ENCODE measurements at regions not wholly inside any gene's neighbourhood (a gene's known extent, or its start where the extent isn't known, plus 50 kb on each side); places are given as distances from the start of the nearest gene placed in this dataset.
"Not testable (repeated sequence)": the region's sequence is repeated elsewhere in the genome, so short reads cannot be mapped to it uniquely, and the experiment has no call there.

GRCh38 chr7:76716551-76716950 is 89.5 kb upstream of the POMZP3 start:
- DNase-seq (ENCODE audit: low spot score) = not testable (repeated sequence)

GRCh38 chr7:76712926-76713325 is 85.8 kb upstream of the POMZP3 start:
- not testable (repeated sequence) for DNase-seq (ENCODE audit: low spot score)

DNA sequence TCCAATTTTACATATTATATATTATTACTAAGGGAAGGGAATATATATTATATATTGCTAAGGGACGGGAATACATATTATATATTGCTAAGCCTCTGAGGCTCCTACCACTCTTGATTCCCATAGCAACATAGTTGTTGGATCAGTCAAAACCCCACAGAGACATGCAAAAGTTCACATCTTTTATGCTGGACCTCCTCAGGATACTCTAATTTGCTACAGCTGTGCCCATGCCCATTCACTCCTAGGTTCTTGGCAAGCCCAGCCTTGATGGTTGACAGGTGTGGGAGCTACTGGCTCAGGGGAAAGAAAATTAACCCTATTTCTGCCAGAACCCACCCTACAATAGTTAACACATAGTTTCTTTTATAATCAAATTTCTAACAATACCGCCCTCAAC is 84.6 kb upstream of the POMZP3 start:
- not testable (repeated sequence) for DNase-seq (ENCODE audit: low spot score)

GRCh38 chr7:76709703-76710102 is 82.6 kb upstream of the POMZP3 start:
- not testable (repeated sequence) for DNase-seq (ENCODE audit: low spot score)

GRCh38 chr7:76708446-76708845 is 81.4 kb upstream of the POMZP3 start:
- DNase-seq (ENCODE audit: low spot score) = not testable (repeated sequence)

DNA sequence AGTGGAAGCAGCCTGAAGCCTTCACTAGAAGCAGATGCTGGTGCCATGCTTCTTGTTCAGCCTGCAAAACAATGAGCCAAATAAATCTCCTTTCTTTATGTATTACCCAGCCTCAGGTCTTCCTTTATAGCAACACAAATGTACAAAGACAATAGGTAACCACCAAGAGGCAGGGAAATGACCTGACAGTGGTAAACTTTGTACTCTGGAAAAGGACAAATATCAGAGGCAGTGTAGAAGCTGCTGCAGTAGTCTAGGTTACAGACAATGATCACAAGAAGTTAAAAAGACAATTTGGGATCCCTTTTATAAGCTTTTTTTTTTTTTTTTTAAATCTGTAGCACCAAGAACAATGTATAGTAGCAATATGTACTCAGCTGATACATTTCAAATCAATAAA is 76.7 kb upstream of the POMZP3 start:
- DNase-seq (ENCODE audit: low spot score) = not testable (repeated sequence)

- DNase-seq (ENCODE audit: low spot score) = not testable (repeated sequence)
Measured at GRCh38 chr7:76686277-76686676, 59.2 kb upstream of the POMZP3 start.

DNA sequence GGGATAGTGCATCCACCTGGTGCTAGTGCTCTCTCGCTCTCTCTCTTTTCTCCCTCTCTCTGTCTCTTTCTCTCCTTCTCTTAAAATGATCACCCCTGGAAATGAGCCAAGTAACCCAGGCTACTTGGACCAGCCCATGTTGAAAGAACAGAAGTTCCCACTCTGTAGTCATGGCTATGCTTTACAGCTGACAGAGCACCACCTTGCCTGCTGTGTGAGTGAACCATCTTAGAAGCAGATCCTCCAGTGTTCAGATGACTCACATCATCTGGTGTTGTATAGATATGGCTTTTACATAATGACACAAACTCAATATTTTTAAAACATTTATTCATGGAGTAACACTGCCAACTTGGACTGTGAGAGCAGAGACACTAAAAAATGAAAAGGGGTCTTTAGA is 57.7 kb upstream of the POMZP3 start:
- DNase-seq (ENCODE audit: low spot score) = not testable (repeated sequence)

DNA sequence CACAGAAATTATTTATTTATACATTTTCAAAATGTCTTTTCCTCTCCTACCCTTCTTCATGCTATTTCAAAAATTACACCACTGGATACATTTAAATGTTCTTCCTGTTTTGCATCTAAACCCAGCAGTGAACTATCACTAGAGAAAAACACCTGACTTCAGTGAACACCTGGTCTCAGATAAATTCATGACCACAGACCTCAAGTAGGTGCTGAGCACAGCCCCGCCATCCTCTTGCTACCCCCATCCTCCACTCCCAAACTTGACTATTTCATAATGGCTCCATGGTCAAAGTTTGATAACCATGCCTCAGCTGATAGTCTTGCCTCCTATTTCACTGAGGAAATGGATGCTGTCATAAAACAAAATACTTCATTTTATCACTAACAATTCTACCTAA is 56.6 kb upstream of the POMZP3 start:
- not testable (repeated sequence) for DNase-seq (ENCODE audit: low spot score)

DNA sequence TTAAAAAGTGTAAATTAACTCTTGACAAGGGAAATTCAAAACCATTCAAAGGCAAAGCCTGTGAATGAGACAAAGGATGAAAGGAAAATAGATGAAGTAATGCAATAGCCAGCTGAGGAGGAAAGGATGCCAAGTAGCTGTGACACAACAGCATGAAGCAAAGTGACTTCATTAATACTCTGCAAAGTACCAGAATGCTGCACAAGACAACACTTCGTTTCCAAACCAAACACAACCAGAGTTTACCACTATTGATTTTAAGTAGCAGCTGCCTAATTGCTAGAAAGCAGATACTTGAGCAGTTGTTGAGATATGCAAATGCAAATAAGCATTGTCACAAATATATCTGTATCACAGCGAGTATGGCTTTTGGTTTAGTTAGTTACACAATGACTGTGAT is 54.7 kb upstream of the POMZP3 start:
- not testable (repeated sequence) for DNase-seq (ENCODE audit: low spot score)

GRCh38 chr7:76679174-76679573 is 52.1 kb upstream of the POMZP3 start:
- not testable (repeated sequence) for DNase-seq (ENCODE audit: low spot score)

DNA sequence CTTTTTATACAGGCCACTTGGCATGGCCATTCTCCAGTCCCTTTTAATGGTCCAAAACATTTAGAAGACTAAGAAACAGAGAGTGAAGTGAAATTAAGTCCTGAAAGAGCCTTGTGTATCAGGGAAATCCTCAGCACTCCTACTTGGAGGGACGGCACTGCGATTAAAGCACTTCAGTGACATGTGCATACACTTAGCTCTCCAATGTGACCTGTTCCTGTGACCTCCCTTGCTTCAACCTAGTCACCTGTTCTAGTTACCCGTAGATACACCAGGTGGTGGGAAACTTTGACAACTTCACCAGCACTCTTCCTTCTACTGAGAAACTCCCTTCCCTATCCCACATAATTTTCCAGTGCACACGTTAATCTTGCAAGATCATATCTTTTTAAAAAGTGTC is 51.4 kb upstream of the POMZP3 start:
- not testable (repeated sequence) for DNase-seq (ENCODE audit: low spot score)

GRCh38 chr7:76676890-76677289 is 49.8 kb upstream of the POMZP3 start:
- DNase-seq (ENCODE audit: low spot score) = not testable (repeated sequence)
